Left ventricle myocardium inferior (tissue), 1 donor: ENCODE measurements at regions not wholly inside any gene's neighbourhood (a gene's known extent, or its start where the extent isn't known, plus 50 kb on each side); places are given as distances from the start of the nearest gene placed in this dataset.

Source experiments
- DNase-seq: peaks from one replicate; pipeline ENCODE4 v3.0.0-alpha.2; 2020
- H3K27ac ChIP-seq: fragments of 200-600 bp; replicated peaks from 2 replicates; pipeline ENCODE4 v1.8.0; 2021
- H3K27me3 ChIP-seq: fragments of 200-600 bp; 2 replicates; pipeline ENCODE4 v1.8.0; 2021; ENCODE audit warnings: low read depth
- H3K36me3 ChIP-seq: fragments of 200-600 bp; 2 replicates; pipeline ENCODE4 v1.8.0; 2021
- H3K4me1 ChIP-seq: fragments of 200-600 bp; 2 replicates; pipeline ENCODE4 v1.8.0; 2021
- H3K4me3 ChIP-seq: fragments of 200-600 bp; 2 replicates; pipeline ENCODE4 v1.8.0; 2021; ENCODE audit warnings: mild to moderate bottlenecking, moderate library complexity
- H3K9me3 ChIP-seq: fragments of 200-600 bp; replicated peaks from 2 replicates; pipeline ENCODE4 v1.8.0; 2021
- intact Hi-C: fragments of 100-400 bp; cut with micrococcal nuclease; formaldehyde crosslinking; loops from one replicate; pipeline ENCODE4 v1.11.0; 2022
- TF ChIP-seq, protein P1 (sequence below): fragments of 200-600 bp; IDR thresholded peaks from 2 replicates; pipeline ENCODE4 v1.8.0; 2021; ENCODE audit warnings: antibody characterized with exemption, mild to moderate bottlenecking, borderline replicate concordance
- donor health status: DM: no; HTN: yes; CAD: no; lungs with severe emphysema.

- H3K4me3 ChIP-seq = no peak overlapping the region
- TF ChIP-seq, protein P1, sequence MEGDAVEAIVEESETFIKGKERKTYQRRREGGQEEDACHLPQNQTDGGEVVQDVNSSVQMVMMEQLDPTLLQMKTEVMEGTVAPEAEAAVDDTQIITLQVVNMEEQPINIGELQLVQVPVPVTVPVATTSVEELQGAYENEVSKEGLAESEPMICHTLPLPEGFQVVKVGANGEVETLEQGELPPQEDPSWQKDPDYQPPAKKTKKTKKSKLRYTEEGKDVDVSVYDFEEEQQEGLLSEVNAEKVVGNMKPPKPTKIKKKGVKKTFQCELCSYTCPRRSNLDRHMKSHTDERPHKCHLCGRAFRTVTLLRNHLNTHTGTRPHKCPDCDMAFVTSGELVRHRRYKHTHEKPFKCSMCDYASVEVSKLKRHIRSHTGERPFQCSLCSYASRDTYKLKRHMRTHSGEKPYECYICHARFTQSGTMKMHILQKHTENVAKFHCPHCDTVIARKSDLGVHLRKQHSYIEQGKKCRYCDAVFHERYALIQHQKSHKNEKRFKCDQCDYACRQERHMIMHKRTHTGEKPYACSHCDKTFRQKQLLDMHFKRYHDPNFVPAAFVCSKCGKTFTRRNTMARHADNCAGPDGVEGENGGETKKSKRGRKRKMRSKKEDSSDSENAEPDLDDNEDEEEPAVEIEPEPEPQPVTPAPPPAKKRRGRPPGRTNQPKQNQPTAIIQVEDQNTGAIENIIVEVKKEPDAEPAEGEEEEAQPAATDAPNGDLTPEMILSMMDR = no peak
- intact Hi-C loops = no loop called here
- peak overlapping the region; percentile 9 for H3K27ac ChIP-seq
- peaks cover 3% of the 10 kb centered on the region for H3K9me3 ChIP-seq
- H3K36me3 ChIP-seq = no peaks in the 10 kb centered on the region
- H3K4me1 ChIP-seq = peaks cover 46% of the 10 kb centered on the region
- DNase-seq = no peak
- H3K27me3 ChIP-seq = no peaks in the 10 kb centered on the region
These were observed 766.8 kb downstream of the USP25 start for GRCh38 chr21:16496609-16497008.

- Histone ChIP-seq H3K27me3 (no peaks in the 10 kb centered on the region), H3K4me1 (peaks cover 38% of the 10 kb centered on the region), H3K4me3 (no peak overlapping the region), H3K9me3 (peaks cover 3% of the 10 kb centered on the region), H3K36me3 (no peaks in the 10 kb centered on the region), H3K27ac (no peak overlapping the region)
- intact Hi-C loops = no loop called here
- TF ChIP-seq, protein P1 = no peak
- no peak for DNase-seq
These were observed 770.5 kb downstream of the USP25 start for GRCh38 chr21:16500271-16500670.

DNA sequence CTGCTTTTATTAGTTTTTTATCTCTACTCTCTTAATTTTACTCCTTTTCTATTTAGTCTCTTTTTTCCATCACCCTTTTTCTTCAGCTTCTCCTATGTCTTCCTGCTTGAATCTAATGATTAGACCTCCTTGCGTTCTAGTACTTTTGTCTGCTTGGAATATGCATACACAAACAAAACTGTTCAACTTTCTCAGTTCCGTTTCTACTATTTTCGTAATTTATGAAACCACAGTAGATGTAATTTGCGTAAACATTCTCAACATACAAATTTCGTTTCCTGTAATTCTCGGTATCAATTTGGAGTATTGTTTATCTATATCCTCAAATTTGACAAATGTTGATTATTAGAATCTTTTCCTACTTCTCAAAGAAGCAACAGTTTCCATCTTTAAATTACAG, 772.5 kb downstream of the USP25 start:
- Histone ChIP-seq H3K27ac (no peak overlapping the region), H3K36me3 (no peaks in the 10 kb centered on the region), H3K4me3 (no peak overlapping the region), H3K9me3 (peaks cover 3% of the 10 kb centered on the region), H3K27me3 (no peaks in the 10 kb centered on the region), H3K4me1 (peaks cover 31% of the 10 kb centered on the region)
- DNase-seq = no peak
- TF ChIP-seq, protein P1 = no peak
- intact Hi-C loops = no loop called here

GRCh38 chr21:16502897-16503296, 773.1 kb downstream of the USP25 start:
- Histone ChIP-seq H3K27me3 (no peaks in the 10 kb centered on the region), H3K27ac (no peak overlapping the region), H3K36me3 (no peaks in the 10 kb centered on the region), H3K4me1 (peaks cover 29% of the 10 kb centered on the region), H3K9me3 (peaks cover 3% of the 10 kb centered on the region), H3K4me3 (no peak overlapping the region)
- intact Hi-C loops = no loop called here
- TF ChIP-seq, protein P1 = no peak
- DNase-seq = no peak

- Histone ChIP-seq H3K27ac (no peak overlapping the region), H3K9me3 (no peaks in the 10 kb centered on the region), H3K4me1 (peaks cover 32% of the 10 kb centered on the region), H3K36me3 (no peaks in the 10 kb centered on the region), H3K4me3 (no peak overlapping the region), H3K27me3 (no peaks in the 10 kb centered on the region)
- intact Hi-C loops = no loop called here
- TF ChIP-seq, protein P1 = no peak
- no peak for DNase-seq
These were observed 774.5 kb downstream of the USP25 start for GRCh38 chr21:16504281-16504680.

DNA sequence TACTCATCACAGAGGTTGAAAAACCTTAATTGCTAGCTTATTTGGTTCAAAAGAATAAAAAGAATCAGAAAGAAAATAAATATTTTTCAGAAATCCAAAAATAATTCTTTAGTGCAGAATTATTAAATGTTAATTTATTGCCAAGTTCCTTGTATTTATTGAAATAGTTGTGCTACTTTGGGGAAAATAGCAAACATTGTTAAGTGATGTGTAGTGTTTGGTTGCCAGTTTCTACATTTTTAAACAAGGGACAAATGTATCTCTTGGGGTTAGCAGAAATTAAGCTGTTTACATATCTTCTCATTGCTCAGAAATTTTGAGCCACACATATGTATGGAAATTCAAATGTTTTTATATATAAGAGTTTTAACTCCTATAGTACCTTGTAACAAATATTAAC, 775.0 kb downstream of the USP25 start:
- no peak for DNase-seq
- no peaks in the 10 kb centered on the region for H3K9me3 ChIP-seq
- no peaks in the 10 kb centered on the region for H3K36me3 ChIP-seq
- TF ChIP-seq, protein P1 = no peak
- no peak overlapping the region for H3K4me3 ChIP-seq
- H3K27me3 ChIP-seq = no peaks in the 10 kb centered on the region
- H3K4me1 ChIP-seq = peaks cover 37% of the 10 kb centered on the region
- intact Hi-C loops = no loop called here
- H3K27ac ChIP-seq = no peak overlapping the region
